Calu3 (cell line): ENCODE measurements at regions not wholly inside any gene's neighbourhood (a gene's known extent, or its start where the extent isn't known, plus 50 kb on each side); places are given as distances from the start of the nearest gene placed in this dataset.

ENCODE experiments used
- BruUV-seq: library from RNA; stranded (reverse); fragments of 400-500 nt; replicated peaks from 2 replicates; lab custom pipeline; 2021; lab: Mats Ljungman, UMichigan
- CTCF ChIA-PET: fragments of 300-600 bp; sonication (Branson Sonifier 250); formaldehyde crosslinking; loops from one replicate; lab custom pipeline; 2022; ENCODE audit warnings: antibody characterized with exemption; lab: Charles Lee
- DNase-seq: peaks from one replicate; pipeline ENCODE4 v3.0.0; 2022
- H3K27ac Mint-ChIP-seq: one replicate; pipeline ENCODE4 v1.8.0; 2022; ENCODE audit warnings: mixed read lengths; ENCODE audit not compliant: unreplicated experiment
- H3K27me3 Mint-ChIP-seq: one replicate; pipeline ENCODE4 v1.8.0; 2022; ENCODE audit warnings: mixed read lengths; ENCODE audit not compliant: unreplicated experiment
- H3K36me3 Mint-ChIP-seq: one replicate; pipeline ENCODE4 v1.8.0; 2022; ENCODE audit warnings: mild to moderate bottlenecking, moderate library complexity, mixed read lengths; ENCODE audit not compliant: insufficient read depth, unreplicated experiment
- H3K4me1 Mint-ChIP-seq: one replicate; pipeline ENCODE4 v1.8.0; 2022; ENCODE audit warnings: mild to moderate bottlenecking, low read depth, mixed read lengths; ENCODE audit not compliant: unreplicated experiment
- H3K4me3 Mint-ChIP-seq: one replicate; pipeline ENCODE4 v1.8.0; 2022; ENCODE audit warnings: mild to moderate bottlenecking, low read depth, moderate library complexity, mixed read lengths; ENCODE audit not compliant: unreplicated experiment
- H3K9me3 Mint-ChIP-seq: one replicate; pipeline ENCODE4 v1.8.0; 2022; ENCODE audit warnings: low read depth, mixed read lengths; ENCODE audit not compliant: unreplicated experiment
- intact Hi-C: fragments of 100-400 bp; cut with micrococcal nuclease; formaldehyde crosslinking; loops from one replicate; pipeline ENCODE4 v1.10.0; 2022; ENCODE audit not compliant: unreplicated experiment
- TF ChIP-seq, protein P1 (sequence below): fragments of 200-600 bp; IDR thresholded peaks from one replicate; pipeline ENCODE4 v1.8.0; 2022; ENCODE audit warnings: antibody characterized with exemption; ENCODE audit not compliant: unreplicated experiment

DNA sequence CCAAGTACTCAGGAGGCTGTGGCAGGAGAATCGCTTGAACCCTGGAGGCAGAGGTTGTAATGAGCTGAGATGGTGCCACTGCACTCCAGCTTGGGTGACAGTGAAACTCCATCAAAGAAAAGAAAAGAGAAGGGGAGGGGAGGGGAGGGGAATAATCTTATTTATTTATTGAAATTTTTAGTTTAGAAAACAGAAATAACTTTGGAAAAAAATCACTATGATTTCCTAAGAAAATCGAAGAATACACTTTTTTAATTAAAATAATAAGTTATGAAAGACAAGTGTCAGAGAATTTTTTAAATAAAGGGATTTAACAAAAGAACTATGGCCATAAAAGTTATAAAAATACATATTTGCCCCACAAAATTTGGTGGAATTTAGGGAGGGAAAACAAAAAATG is 836.9 kb upstream of the HS3ST1 start:
- DNase-seq: no peak
- BruUV-seq: no TSS peak
- Mint-ChIP-seq H3K36me3 (no peaks in the 10 kb centered on the region), H3K9me3 (peaks cover 3% of the 10 kb centered on the region), H3K4me3 (no peak overlapping the region), H3K27ac (no peak overlapping the region), H3K4me1 (no peaks in the 10 kb centered on the region), H3K27me3 (no peaks in the 10 kb centered on the region)
- intact Hi-C loops: no loop called here
- CTCF ChIA-PET: no interaction called here
- TF ChIP-seq, protein P1, sequence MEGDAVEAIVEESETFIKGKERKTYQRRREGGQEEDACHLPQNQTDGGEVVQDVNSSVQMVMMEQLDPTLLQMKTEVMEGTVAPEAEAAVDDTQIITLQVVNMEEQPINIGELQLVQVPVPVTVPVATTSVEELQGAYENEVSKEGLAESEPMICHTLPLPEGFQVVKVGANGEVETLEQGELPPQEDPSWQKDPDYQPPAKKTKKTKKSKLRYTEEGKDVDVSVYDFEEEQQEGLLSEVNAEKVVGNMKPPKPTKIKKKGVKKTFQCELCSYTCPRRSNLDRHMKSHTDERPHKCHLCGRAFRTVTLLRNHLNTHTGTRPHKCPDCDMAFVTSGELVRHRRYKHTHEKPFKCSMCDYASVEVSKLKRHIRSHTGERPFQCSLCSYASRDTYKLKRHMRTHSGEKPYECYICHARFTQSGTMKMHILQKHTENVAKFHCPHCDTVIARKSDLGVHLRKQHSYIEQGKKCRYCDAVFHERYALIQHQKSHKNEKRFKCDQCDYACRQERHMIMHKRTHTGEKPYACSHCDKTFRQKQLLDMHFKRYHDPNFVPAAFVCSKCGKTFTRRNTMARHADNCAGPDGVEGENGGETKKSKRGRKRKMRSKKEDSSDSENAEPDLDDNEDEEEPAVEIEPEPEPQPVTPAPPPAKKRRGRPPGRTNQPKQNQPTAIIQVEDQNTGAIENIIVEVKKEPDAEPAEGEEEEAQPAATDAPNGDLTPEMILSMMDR: no peak

DNA sequence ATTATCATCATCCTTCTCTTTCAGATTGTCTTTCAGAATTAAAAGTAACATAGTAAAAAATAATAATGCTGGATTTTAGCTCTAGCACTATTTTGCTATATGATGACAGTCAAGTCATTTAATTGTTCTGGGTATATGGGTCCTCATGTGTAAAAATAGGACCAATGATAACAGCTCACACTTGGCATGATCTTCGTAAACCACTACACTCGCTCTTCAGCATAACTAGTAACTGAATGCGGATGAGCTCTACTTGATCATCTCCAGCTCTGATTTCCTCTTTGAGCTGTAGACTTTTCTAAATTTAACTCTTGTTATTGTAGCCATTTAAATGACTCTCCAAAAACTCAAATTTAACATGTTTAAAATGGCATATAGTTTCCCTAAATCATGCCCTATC is 831.8 kb upstream of the HS3ST1 start:
- H3K27me3 Mint-ChIP-seq: no peaks in the 10 kb centered on the region
- intact Hi-C loops: no loop called here
- DNase-seq: no peak
- peaks cover 3% of the 10 kb centered on the region for H3K9me3 Mint-ChIP-seq
- no peak overlapping the region for H3K4me3 Mint-ChIP-seq
- no peaks in the 10 kb centered on the region for H3K36me3 Mint-ChIP-seq
- BruUV-seq: no TSS peak
- TF ChIP-seq, protein P1: no peak
- CTCF ChIA-PET: no interaction called here
- H3K27ac Mint-ChIP-seq: no peak overlapping the region
- H3K4me1 Mint-ChIP-seq: no peaks in the 10 kb centered on the region

DNA sequence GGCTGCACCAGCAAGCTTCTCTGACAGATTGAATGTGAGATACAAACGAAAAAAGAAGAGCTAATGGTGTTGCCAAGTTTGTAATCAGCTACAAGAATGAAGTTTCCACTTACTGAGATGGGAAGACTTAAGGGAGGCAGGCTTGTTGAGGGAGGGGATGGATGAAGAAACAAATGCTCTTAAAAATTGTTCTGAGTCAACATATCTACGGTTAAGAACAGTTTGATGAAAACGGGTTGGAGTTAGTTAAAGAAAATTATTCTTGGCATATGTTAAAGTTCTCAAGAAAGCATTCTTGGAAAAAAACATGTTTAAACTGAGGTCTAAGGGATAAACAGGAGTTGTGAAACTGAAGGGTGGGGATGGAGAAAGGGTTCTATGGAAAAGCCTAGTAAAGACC is 816.3 kb upstream of the HS3ST1 start:
- intact Hi-C loops: no loop called here
- Mint-ChIP-seq H3K27me3 (no peaks in the 10 kb centered on the region), H3K27ac (no peak overlapping the region), H3K4me1 (no peaks in the 10 kb centered on the region), H3K4me3 (no peak overlapping the region), H3K36me3 (no peaks in the 10 kb centered on the region), H3K9me3 (peaks cover 2% of the 10 kb centered on the region)
- no TSS peak for BruUV-seq
- DNase-seq: no peak
- CTCF ChIA-PET: interaction anchor here (0.6 kb wide), 1 partner anchor 24 kb away, joined by 3 read pairs; no protein-coding TSS in a partner anchor
- TF ChIP-seq, protein P1: no peak

DNA sequence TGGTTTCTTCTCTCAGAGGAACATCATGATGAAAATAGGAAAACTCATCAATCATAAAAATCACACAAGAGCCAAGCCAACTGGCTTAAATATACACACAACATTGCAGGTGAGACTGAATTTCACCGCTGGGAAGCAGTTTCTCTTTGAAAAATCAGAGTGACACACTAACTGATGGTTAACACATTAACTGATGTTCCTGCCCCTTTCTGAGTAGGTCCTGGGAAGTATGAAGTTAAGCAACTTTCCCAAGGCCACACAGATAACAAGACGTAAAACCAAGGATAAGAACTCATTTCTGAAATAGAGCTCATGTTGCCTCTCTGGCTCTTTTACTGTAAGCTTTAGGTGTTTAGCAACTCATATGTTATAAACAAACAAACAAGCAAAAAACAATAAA is 813.7 kb upstream of the HS3ST1 start:
- no TSS peak for BruUV-seq
- CTCF ChIA-PET: no interaction called here
- Mint-ChIP-seq H3K27ac (no peak overlapping the region), H3K4me3 (no peak overlapping the region), H3K9me3 (peaks cover 2% of the 10 kb centered on the region), H3K27me3 (peaks cover 7% of the 10 kb centered on the region), H3K36me3 (no peaks in the 10 kb centered on the region), H3K4me1 (no peaks in the 10 kb centered on the region)
- TF ChIP-seq, protein P1: no peak
- DNase-seq: no peak
- intact Hi-C loops: no loop called here
